B cell (primary cell): ENCODE measurements at regions not wholly inside any gene's neighbourhood (a gene's known extent, or its start where the extent isn't known, plus 50 kb on each side); places are given as distances from the start of the nearest gene placed in this dataset.

Experiments
- ATAC-seq: fragments of 200-7000 bp; cut with Tn5 transposase; one replicate; pipeline ENCODE4 v1.10.0; 2021; ENCODE audit warnings: low read depth, mild to moderate bottlenecking, moderate number of reproducible peaks, moderate library complexity
- CTCF ChIA-PET: fragments of 350-600 bp; sonication (Branson Sonifier 250); formaldehyde crosslinking; loops from one replicate; lab custom pipeline; 2021; ENCODE audit warnings: antibody characterized with exemption, inconsistent platforms; lab: Charles Lee
- POLR2A ChIA-PET: fragments of 350-600 bp; sonication (Branson Sonifier 250); formaldehyde crosslinking; loops from one replicate; lab custom pipeline; 2021; ENCODE audit warnings: antibody characterized with exemption; lab: Charles Lee
- DNase-seq: peaks from one replicate; pipeline ENCODE4 v3.0.0; 2013
- H2AFZ ChIP-seq: 2 replicates; pipeline ENCODE4 v1.6.1; 2012; ENCODE audit warnings: mild to moderate bottlenecking, low read depth, low read length; ENCODE audit not compliant: insufficient read depth, poor library complexity, severe bottlenecking
- H3K27ac ChIP-seq, 2 donors: 1 replicate in 1 of 2; 2 replicates in 1 of 2; pipeline ENCODE4 v1.5.1; 2012 to 2013; ENCODE audit warnings: low read length in 2 of 2, mild to moderate bottlenecking in 2 of 2, moderate library complexity in 1 of 2
- H3K27me3 ChIP-seq, 4 experiments: fragments of 200-600 bp in 1 of 4; sonication (generic) in 1 of 4; replicated peaks in 1 of 4; 1 replicate in 2 of 4; 2 replicates in 2 of 4; pipeline versions ENCODE4 v1.6.1 to v1.7.0; 2013 to 2016; ENCODE audit warnings: low read length in 3 of 4, mild to moderate bottlenecking in 2 of 4, mixed read lengths in 1 of 4, moderate library complexity in 1 of 4; ENCODE audit not compliant: insufficient read depth in 4 of 4, control insufficient read depth in 3 of 4; ENCODE audit errors: control extremely low read depth in 1 of 4
- H3K36me3 ChIP-seq, 2 experiments: replicated peaks in 1 of 2; 1 replicate in 1 of 2; 2 replicates in 1 of 2; pipeline versions ENCODE4 v1.6.1 to v1.7.1; 2013; ENCODE audit warnings: low read length in 1 of 2; ENCODE audit not compliant: insufficient read depth in 2 of 2, control insufficient read depth in 1 of 2; ENCODE audit errors: control extremely low read depth in 1 of 2, extremely low read depth in 1 of 2
- H3K4me1 ChIP-seq, 2 donors: fragments of 200-600 bp in 1 of 2; sonication (generic) in 1 of 2; 1 replicate in 1 of 2; 2 replicates in 1 of 2; pipeline versions ENCODE4 v1.5.1 to v1.6.1; 2013 to 2017; ENCODE audit warnings: low read length in 2 of 2; ENCODE audit not compliant: control insufficient read depth in 2 of 2, insufficient read depth in 2 of 2
- H3K4me2 ChIP-seq: replicated peaks from 2 replicates; pipeline ENCODE3; 2012; ENCODE audit warnings: mild to moderate bottlenecking, low read depth, low read length; ENCODE audit not compliant: poor library complexity, severe bottlenecking
- H3K4me3 ChIP-seq, 5 experiments: fragments of 200-600 bp in 1 of 5; sonication (generic) in 1 of 5; 1 replicate in 3 of 5; 2 replicates in 2 of 5; pipeline versions ENCODE4 v1.5.1 to v1.7.0; 2011 to 2016; ENCODE audit warnings: low read length in 4 of 5, mild to moderate bottlenecking in 4 of 5, low read depth in 2 of 5, control low read depth in 1 of 5, moderate library complexity in 1 of 5; ENCODE audit not compliant: insufficient read depth in 1 of 5; ENCODE audit errors: control extremely low read depth in 1 of 5, extremely low read depth in 1 of 5
- H3K79me2 ChIP-seq: fragments of 200-600 bp; sonication (generic); one replicate; pipeline ENCODE4 v1.6.0; 2016; ENCODE audit warnings: low read length; ENCODE audit not compliant: control insufficient read depth, insufficient read depth
- H3K9ac ChIP-seq: fragments of 200-600 bp; sonication (generic); 2 replicates; pipeline ENCODE4 v1.6.1; 2017; ENCODE audit warnings: mild to moderate bottlenecking, low read length, moderate library complexity
- H3K9me3 ChIP-seq, 3 donors: one replicate each; pipeline versions ENCODE4 v1.6.1 to v1.7.1; 2013; ENCODE audit warnings: low read length in 2 of 3; ENCODE audit not compliant: control insufficient read depth in 2 of 3, insufficient read depth in 1 of 3; ENCODE audit errors: control extremely low read depth in 1 of 3
- H4K20me1 ChIP-seq: 2 replicates; pipeline ENCODE4 v1.6.0; 2012; ENCODE audit warnings: mild to moderate bottlenecking, low read length; ENCODE audit not compliant: insufficient read depth, control insufficient read depth, poor library complexity, severe bottlenecking
- H3K27ac Mint-ChIP-seq: one replicate; pipeline ENCODE4 v1.8.0; 2021; ENCODE audit warnings: mixed read lengths
- H3K27me3 Mint-ChIP-seq: one replicate; pipeline ENCODE4 v1.8.0; 2021; ENCODE audit warnings: mixed read lengths
- H3K4me1 Mint-ChIP-seq: one replicate; pipeline ENCODE4 v1.8.0; 2021; ENCODE audit warnings: mixed read lengths
- H3K4me3 Mint-ChIP-seq: one replicate; pipeline ENCODE4 v1.8.0; 2021; ENCODE audit warnings: mixed read lengths
- H3K9me3 Mint-ChIP-seq: one replicate; pipeline ENCODE4 v1.8.0; 2022; ENCODE audit warnings: mixed read lengths; ENCODE audit not compliant: insufficient read depth
- EZH2 ChIP-seq: IDR thresholded peaks from 2 replicates; pipeline ENCODE4 v1.6.1; 2012; ENCODE audit warnings: borderline replicate concordance, low read depth, mild to moderate bottlenecking, moderate library complexity, low read length; ENCODE audit not compliant: insufficient read depth, poor library complexity, severe bottlenecking
- WGBS: methylation state at CpG from one replicate; pipeline ENCODE4 v1.1.5; 2013; ENCODE audit warnings: missing lambda C conversion rate; ENCODE audit not compliant: insufficient coverage; 5-methylcytosine and 5-hydroxymethylcytosine counted together
- intact Hi-C: fragments of 100-400 bp; cut with micrococcal nuclease; formaldehyde crosslinking; loops from one replicate; pipeline ENCODE4 v1.10.0; 2022
- TF ChIP-seq, protein P1 (sequence below): fragments of 200-600 bp; IDR thresholded peaks from one replicate; pipeline ENCODE4 v1.8.0; 2022; ENCODE audit warnings: antibody characterized with exemption, mild to moderate bottlenecking

DNA sequence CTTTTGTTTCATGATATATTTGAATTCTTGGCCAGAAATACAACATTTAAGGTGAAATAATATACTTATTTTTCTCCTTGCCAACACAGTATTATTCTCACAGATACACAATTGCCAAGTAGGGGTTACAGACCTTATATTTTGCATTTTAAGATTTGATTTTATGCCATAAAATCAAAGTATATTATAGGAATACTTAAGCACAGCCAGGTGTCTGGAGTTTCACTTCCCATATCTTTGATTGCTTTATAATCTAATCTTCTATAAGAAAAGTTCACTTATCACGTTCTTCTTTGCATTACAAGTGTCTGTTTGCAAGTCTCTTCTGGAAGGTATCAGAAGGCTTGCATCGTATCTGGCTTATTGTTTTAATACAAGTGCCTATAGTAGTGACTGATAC, 327.7 kb upstream of the MANEA start:
- Mint-ChIP-seq H3K27me3 (no peaks in the 10 kb centered on the region), H3K4me1 (no peaks in the 10 kb centered on the region), H3K4me3 (no peak overlapping the region), H3K27ac (no peak overlapping the region), H3K9me3 (no peaks in the 10 kb centered on the region)
- H3K79me2 ChIP-seq: no peaks in the 10 kb centered on the region
- DNase-seq: no peak
- ChIA-PET POLR2A (no interaction called here), CTCF (no interaction called here)
- no peak overlapping the region for H3K9ac ChIP-seq
- ATAC-seq: no peak
- no peak overlapping the region for H3K4me2 ChIP-seq
- no peak for TF ChIP-seq EZH2
- TF ChIP-seq, protein P1, sequence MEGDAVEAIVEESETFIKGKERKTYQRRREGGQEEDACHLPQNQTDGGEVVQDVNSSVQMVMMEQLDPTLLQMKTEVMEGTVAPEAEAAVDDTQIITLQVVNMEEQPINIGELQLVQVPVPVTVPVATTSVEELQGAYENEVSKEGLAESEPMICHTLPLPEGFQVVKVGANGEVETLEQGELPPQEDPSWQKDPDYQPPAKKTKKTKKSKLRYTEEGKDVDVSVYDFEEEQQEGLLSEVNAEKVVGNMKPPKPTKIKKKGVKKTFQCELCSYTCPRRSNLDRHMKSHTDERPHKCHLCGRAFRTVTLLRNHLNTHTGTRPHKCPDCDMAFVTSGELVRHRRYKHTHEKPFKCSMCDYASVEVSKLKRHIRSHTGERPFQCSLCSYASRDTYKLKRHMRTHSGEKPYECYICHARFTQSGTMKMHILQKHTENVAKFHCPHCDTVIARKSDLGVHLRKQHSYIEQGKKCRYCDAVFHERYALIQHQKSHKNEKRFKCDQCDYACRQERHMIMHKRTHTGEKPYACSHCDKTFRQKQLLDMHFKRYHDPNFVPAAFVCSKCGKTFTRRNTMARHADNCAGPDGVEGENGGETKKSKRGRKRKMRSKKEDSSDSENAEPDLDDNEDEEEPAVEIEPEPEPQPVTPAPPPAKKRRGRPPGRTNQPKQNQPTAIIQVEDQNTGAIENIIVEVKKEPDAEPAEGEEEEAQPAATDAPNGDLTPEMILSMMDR: no peak
- WGBS: no CpG with 5 or more reads among the region's 2 CpGs
- H2AFZ ChIP-seq: no peak overlapping the region
- H3K4me3 ChIP-seq: no peak overlapping the region
- no peaks in the 10 kb centered on the region for H4K20me1 ChIP-seq
- no peaks in the 10 kb centered on the region for H3K4me1 ChIP-seq
- no peaks in the 10 kb centered on the region for H3K27me3 ChIP-seq
- H3K9me3 ChIP-seq: no peaks in the 10 kb centered on the region
- intact Hi-C loops: no loop called here
- H3K27ac ChIP-seq: no peak overlapping the region
- H3K36me3 ChIP-seq: no peaks in the 10 kb centered on the region

DNA sequence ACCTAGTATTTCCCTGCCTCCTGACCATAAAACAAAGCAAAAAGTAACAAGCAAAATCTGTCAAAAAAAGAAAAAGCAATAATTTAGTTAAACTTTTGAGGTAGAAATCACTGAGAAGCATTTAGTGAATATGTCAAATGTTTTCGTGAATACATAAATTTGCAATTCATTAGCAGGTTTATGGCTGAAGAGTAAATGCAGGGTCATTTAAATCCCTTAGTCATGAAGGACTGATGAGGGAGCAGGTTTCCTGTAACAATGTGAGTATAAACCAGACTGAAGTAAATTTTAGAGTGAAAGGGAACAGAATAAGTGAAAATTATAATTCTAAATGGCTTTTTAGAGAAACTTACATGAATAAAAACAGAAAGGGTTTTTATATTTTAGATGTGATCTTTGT, 313.5 kb upstream of the MANEA start:
- TF ChIP-seq, protein P1: no peak
- no peak for TF ChIP-seq EZH2
- CTCF ChIA-PET: no interaction called here
- Mint-ChIP-seq H3K27me3 (no peaks in the 10 kb centered on the region), H3K4me1 (no peaks in the 10 kb centered on the region), H3K27ac (no peak overlapping the region), H3K4me3 (no peak overlapping the region), H3K9me3 (no peaks in the 10 kb centered on the region)
- POLR2A ChIA-PET: no interaction called here
- Histone ChIP-seq H3K4me2 (no peak overlapping the region), H2AFZ (no peak overlapping the region), H3K27ac (no peak overlapping the region), H3K79me2 (no peaks in the 10 kb centered on the region), H3K36me3 (no peaks in the 10 kb centered on the region), H3K27me3 (no peaks in the 10 kb centered on the region), H3K9me3 (peaks cover 0 to 3% (median 0%) of the 10 kb centered on the region in 3 donors), H3K9ac (no peak overlapping the region), H3K4me3 (no peak overlapping the region), H3K4me1 (no peaks in the 10 kb centered on the region), H4K20me1 (no peaks in the 10 kb centered on the region)
- ATAC-seq: no peak
- no CpG with 5 or more reads among the region's 1 CpG for WGBS
- intact Hi-C loops: no loop called here
- no peak for DNase-seq
